ENCODE measurements at regions not wholly inside any gene's neighbourhood (a gene's known extent, or its start where the extent isn't known, plus 50 kb on each side); places are given as distances from the start of the nearest gene placed in this dataset.

GRCh38 chr3:5531741-5532290 lies 344.3 kb downstream of the EDEM1 start:
- no peak for DNase-seq (ENCODE audit: low read depth in 2 of 2, low spot score in 1 of 2)

GRCh38 chr3:5540532-5540931 lies 353.0 kb downstream of the EDEM1 start:
- no peak for DNase-seq (ENCODE audit: low read depth in 2 of 2, low spot score in 1 of 2)

GRCh38 chr3:5542472-5542871 lies 355.0 kb downstream of the EDEM1 start:
- DNase-seq (ENCODE audit: low read depth in 2 of 2, low spot score in 1 of 2): no peak

- DNase-seq (ENCODE audit: low read depth in 2 of 2, low spot score in 1 of 2): no peak
Observed at GRCh38 chr3:5543047-5543446, 355.5 kb downstream of the EDEM1 start.

DNA sequence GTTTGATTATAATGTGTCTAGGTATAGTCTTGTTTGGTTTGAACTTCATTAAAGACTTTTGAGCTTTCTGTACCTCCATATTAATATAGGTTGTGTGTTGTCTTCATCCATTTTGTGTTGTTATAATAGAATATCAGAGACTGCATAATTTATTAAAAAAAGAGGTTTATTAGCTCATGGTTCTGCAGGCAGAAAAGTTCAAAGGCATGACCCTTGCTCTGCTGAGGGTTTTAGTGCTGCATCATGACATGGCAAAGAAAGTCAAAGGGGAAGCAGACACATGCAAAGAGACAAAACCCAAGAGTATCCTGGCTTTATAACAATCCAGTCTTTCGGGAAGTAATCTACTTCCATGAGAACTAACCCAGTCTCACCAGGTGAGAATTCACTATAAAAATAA lies 358.2 kb downstream of the EDEM1 start:
- DNase-seq (ENCODE audit: low read depth in 2 of 2, low spot score in 1 of 2): no peak

DNA sequence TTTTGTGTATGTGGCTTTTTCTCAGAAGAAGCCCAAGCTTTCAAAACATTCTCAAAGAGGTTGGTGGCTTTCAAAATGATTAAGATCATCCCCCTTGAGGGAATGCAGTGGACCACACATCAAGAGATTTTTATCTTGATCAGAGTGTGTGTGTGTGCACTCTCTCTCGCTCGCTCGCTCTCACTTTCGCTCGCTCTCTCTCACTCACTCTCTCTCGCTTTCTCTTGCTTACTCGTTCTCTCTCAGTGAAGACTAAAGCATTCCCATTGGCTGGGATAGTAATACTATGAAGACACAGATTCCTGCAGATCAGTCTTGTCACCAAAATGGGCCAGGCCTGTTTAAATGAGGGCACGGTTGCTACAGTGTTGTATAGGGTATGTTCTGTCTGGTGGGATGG lies 365.7 kb downstream of the EDEM1 start:
- no peak for DNase-seq (ENCODE audit: low read depth in 2 of 2, low spot score in 1 of 2)

- DNase-seq (ENCODE audit: low read depth in 2 of 2, low spot score in 1 of 2): no peak
Observed at GRCh38 chr3:5554245-5554747, 366.8 kb downstream of the EDEM1 start.

DNA sequence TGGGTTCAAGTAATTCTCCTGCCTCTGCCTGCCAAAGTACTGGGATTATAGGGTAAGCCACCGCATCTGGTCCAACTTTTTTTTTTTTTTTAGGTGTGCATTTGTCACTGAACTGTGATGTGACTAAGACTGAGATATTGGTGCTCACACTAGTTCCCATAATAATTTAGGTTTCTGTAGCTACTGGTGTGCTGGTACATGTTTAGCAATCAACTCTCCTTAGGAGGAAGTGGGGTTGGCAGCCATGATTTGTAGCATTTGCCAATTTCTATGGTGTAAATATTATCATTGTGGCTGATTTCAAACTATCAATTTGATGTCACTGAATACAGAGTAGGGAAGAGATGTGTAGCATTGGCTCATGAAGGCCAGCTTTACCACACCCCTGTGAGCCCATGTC lies 372.7 kb downstream of the EDEM1 start:
- no peak for DNase-seq (ENCODE audit: low read depth in 2 of 2, low spot score in 1 of 2)

DNA sequence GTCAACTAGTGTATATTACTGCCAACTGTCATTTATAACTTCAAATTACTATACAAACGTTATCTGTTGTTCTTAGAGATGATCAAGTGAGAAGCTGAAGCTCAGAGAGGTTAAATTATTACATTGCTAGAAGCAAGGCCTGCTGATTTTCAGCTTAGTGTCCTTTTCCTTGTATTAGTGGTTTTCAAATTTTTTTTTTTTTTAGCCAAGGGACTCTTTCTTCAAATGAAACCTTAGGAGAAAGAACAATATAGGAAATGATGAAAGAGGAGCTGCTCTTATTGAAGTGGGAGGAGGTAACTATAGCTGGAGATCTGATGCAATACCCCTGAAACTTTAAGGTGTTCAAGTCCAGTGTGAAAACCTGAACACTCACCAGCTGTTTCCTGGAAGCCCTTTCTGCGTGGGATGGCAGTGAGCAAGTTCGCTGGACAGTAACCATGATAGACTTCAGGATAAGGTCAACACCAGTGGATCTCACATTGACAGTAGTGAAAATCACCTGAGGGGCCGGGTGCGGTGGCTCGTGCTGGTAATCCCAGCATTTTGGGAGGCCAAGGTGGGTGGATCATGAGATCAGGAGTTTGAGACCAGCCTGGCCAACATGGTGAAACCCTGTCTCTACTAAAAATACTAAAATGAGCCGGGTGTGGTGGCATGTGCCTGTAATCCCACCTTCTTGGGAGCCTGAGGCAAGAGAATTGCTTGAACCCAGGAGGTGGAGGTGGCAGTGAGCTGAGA lies 376.2 kb downstream of the EDEM1 start:
- no peak for DNase-seq (ENCODE audit: low read depth in 2 of 2, low spot score in 1 of 2)

GRCh38 chr3:5564278-5564666 lies 376.8 kb downstream of the EDEM1 start:
- no peak for DNase-seq (ENCODE audit: low read depth in 2 of 2, low spot score in 1 of 2)

DNA sequence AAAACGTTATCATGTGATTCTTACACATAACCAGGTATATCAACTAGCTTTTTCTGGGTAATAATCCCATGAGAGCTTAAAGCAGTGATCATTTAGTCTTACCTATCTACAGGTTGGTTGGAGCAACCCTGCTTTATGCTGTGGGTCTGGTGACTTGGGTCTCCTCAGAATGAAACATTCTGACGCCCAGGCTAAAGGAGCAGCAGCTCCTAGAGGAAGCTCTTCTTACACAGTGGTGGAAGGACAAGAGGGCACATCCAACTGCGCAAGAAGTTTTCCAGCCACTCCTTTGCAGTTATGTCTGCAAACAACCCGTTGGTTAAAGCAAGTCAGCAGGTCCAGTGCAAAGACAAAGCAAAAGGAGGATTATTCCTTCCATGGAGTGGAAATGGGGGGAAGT lies 377.5 kb downstream of the EDEM1 start:
- DNase-seq (ENCODE audit: low read depth in 2 of 2, low spot score in 1 of 2): no peak

DNA sequence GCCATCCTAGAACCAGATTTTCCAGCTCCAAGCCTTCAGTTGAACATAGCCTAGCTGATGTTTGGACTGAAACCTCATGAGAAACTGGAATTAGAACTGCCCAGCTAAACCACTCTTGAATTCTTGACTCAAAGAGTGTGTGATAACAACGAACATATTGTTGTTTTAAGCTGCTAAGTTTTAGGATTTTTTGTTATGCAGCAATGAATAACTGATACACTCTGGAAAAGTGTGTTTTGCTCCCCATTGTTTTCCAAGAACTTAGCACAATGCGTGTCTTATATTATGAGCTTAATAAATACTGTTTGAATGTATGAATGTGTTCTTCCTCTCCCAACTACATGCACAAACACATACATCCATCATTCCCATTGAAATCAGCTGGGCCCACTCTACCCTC lies 379.6 kb downstream of the EDEM1 start:
- DNase-seq (ENCODE audit: low read depth in 2 of 2, low spot score in 1 of 2): no peak

DNA sequence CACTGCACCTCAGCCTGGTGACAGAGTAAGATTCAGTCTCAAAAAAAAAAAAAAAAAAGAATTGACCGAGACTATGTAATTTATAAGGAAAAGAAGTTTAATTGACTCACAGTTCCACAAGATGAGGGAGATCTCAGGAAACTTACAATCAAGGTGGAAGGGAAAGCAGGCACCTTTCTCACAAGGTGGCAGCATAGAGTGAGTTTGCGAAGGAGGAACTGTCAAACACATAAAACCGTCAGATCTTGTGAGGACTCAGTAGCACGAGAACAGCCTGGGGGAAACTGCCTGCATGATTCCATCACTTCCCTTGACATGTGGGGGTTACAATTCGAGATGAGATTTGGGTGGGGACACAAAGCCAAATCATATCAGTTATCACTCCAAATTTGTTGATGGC lies 380.9 kb downstream of the EDEM1 start:
- DNase-seq (ENCODE audit: low read depth in 2 of 2, low spot score in 1 of 2): no peak

DNA sequence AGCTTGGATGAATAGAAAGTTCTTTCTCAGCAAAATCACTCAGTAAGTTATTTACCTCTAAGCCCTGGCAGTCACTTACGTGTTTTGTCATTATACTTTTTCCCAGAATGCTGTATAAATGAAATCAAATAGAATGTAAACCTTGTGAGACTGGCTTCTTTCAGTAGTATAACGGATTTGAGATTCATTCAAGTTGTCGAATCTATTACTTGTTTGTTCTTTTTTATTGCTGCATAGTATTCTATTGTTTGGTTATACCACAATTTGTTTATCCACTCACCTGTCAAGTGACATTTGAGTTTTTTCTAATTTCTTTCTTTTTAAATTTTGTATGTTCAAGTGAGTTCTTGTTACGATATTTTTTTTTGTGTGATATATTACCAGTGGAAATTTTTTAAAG lies 381.6 kb downstream of the EDEM1 start:
- DNase-seq (ENCODE audit: low read depth in 2 of 2, low spot score in 1 of 2): no peak

- no peak for DNase-seq (ENCODE audit: low read depth in 2 of 2, low spot score in 1 of 2)
Observed at GRCh38 chr3:5572168-5572567, 384.7 kb downstream of the EDEM1 start.

- DNase-seq (ENCODE audit: low read depth in 2 of 2, low spot score in 1 of 2): no peak
Observed at GRCh38 chr3:5576277-5577011, 388.9 kb downstream of the EDEM1 start.

GRCh38 chr3:5579139-5579602 lies 391.7 kb downstream of the EDEM1 start:
- no peak for DNase-seq (ENCODE audit: low read depth in 2 of 2, low spot score in 1 of 2)

- DNase-seq (ENCODE audit: low read depth in 2 of 2, low spot score in 1 of 2): no peak
Observed at GRCh38 chr3:5579946-5580345, 392.4 kb downstream of the EDEM1 start.

DNA sequence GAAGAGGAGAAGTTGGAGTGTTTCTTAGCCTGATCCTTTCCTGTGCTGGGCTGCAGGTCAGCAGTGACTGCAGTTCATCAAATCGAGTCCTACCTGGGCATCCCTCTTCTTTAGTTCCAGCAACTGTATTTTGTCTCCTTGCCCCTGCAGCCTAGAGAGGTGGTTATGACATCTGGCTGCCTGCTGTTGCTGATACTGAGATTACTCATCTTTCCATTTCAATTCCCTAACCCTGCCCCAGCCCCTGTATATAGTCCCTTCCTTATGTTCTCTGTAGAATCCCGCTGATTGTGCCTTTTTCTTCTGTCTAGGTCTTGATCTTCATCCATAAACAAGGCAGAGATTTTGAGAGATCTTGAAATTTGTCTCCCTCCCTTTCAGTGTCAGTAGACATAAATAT lies 393.3 kb downstream of the EDEM1 start:
- no peak for DNase-seq (ENCODE audit: low read depth in 2 of 2, low spot score in 1 of 2)

DNA sequence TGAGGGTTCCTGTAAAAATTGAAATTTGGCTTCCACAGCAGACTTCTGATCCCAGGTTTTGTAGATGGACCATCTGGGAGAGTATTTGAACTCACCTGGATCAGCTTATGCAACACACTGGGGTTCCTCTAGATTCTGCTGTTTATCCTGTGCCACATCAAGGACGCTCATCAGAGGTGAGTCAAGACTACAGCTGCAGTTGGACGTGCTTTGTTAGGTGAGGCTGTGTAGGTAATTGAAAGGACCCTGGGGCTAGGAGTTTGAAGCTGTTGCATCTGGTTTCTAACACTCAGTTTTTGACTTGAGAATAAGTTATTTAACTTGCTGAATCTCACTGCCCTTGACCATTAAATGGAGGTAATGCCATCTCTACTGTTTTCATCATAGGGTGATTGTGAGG lies 394.2 kb downstream of the EDEM1 start:
- no peak for DNase-seq (ENCODE audit: low read depth in 2 of 2, low spot score in 1 of 2)

DNA sequence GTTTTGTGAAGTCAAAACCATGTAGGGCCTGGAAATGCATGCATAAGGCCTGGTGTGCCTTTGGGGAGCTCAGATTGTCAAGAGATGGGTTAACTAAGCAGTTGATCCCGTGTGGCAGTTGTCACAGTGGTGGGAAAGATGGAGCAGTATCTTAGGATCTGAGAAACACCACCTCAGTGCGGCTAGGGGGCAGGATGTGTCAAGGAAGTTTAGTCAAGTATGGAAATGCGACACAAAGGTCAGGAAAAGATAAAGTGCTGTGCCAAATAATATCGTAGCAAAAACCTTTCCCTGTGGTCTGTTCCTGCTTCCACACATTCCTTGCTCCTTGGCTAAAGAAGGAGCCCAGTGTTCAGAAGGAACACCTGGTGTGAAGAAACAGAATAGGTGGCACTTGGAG lies 396.4 kb downstream of the EDEM1 start:
- DNase-seq (ENCODE audit: low read depth in 2 of 2, low spot score in 1 of 2): no peak

GRCh38 chr3:5585085-5585484 lies 397.6 kb downstream of the EDEM1 start:
- DNase-seq (ENCODE audit: low read depth in 2 of 2, low spot score in 1 of 2): no peak
